ENCODE measurements at regions not wholly inside any gene's neighbourhood (a gene's known extent, or its start where the extent isn't known, plus 50 kb on each side); places are given as distances from the start of the nearest gene placed in this dataset.

- no CpG with 5 or more reads among the region's 5 CpGs for WGBS, 2 experiments (ENCODE audit: extremely low coverage in 2 of 2, insufficient read length in 1 of 2)
- in situ Hi-C loops (cut with MboI; ENCODE audit: low sequenced_read_pairs), result no loop called here
- H3K4ac ChIP-seq (ENCODE audit: low read depth, low read length), result no peak overlapping the region
- H3K4me2 ChIP-seq (ENCODE audit: low read depth, low read length), result no peak overlapping the region
- no peak overlapping the region for H3K14ac ChIP-seq (replicated peaks; ENCODE audit: low read depth, low read length)
- H3K79me1 ChIP-seq (ENCODE audit: low read depth in 1 of 2, low read length in 2 of 2), result no peaks in the 10 kb centered on the region
- H4K20me1 ChIP-seq (ENCODE audit: insufficient read depth, low read length), result no peaks in the 10 kb centered on the region
- no peak overlapping the region for H2AK5ac ChIP-seq (ENCODE audit: low read depth, low read length)
- no peak overlapping the region for H2AK9ac ChIP-seq (replicated peaks; ENCODE audit: low read depth, low read length, poor library complexity)
- H2BK120ac ChIP-seq (ENCODE audit: low read depth, low read length), result no peak overlapping the region
- DNase-seq, result no peak
- intact Hi-C loops (cut with micrococcal nuclease), result no loop called here
- no peak overlapping the region for H2BK20ac ChIP-seq (ENCODE audit: low read depth, low read length)
- dilution Hi-C loops (cut with HindIII; ENCODE audit: low sequenced_read_pairs, unreplicated experiment), result no loop called here
- TF ChIP-seq USF2 (IDR thresholded peaks at IDR 0.05; ENCODE audit: low read depth, low read length) (no peak), MXI1 (IDR thresholded peaks at IDR 0.05; ENCODE audit: borderline replicate concordance, low read depth, low read length) (no peak), CEBPB (IDR thresholded peaks at IDR 0.05; ENCODE audit: low read depth, low read length) (no peak), FOS (IDR thresholded peaks at IDR 0.05; ENCODE audit: low read depth, low read length) (no peak), SMC3 (IDR thresholded peaks at IDR 0.05; ENCODE audit: low read depth, low read length) (no peak), RAD21 (IDR thresholded peaks at IDR 0.05; ENCODE audit: low read length) (no peak), CTCF (conservative IDR thresholded peaks at IDR 0.05; ENCODE audit: low read depth, low read length) (no peak), POLR2A (IDR thresholded peaks at IDR 0.05; ENCODE audit: low read depth, low read length) (no peak), NFE2L2 (IDR thresholded peaks at IDR 0.05; ENCODE audit: low read depth, low read length) (no peak)
- ATAC-seq (ENCODE audit: low read depth), result no peak
- no peak overlapping the region for H2BK5ac ChIP-seq (ENCODE audit: low read depth, low read length, poor library complexity, severe bottlenecking)
- H3K4me1 ChIP-seq (ENCODE audit: control insufficient read depth, insufficient read depth, low read length), result no peaks in the 10 kb centered on the region
- BruUV-seq (replicated peaks), result no TSS peak
- H3K9ac ChIP-seq (ENCODE audit: low read depth, low read length), result no peak overlapping the region
- H3K27me3 ChIP-seq (ENCODE audit: control insufficient read depth, insufficient read depth, low read length), result no peaks in the 10 kb centered on the region
- H2AFZ ChIP-seq (replicated peaks; ENCODE audit: low read length, poor library complexity), result no peak overlapping the region
- H3K18ac ChIP-seq (ENCODE audit: low read depth, low read length), result no peak overlapping the region
- H3K23ac ChIP-seq (ENCODE audit: low read depth, low read length), result no peak overlapping the region
- H3K56ac ChIP-seq (ENCODE audit: extremely low read depth, insufficient read depth, low read length), result no peak overlapping the region
- no peak overlapping the region for H4K8ac ChIP-seq (ENCODE audit: low read depth in 2 of 2, low read length in 2 of 2)
- H3K27ac ChIP-seq (ENCODE audit: insufficient read depth, low read length), result no peak overlapping the region
- no peak overlapping the region for H4K5ac ChIP-seq (ENCODE audit: low read depth, low read length)
- no peaks in the 10 kb centered on the region for H3K9me1 ChIP-seq (ENCODE audit: insufficient read depth, low read length)
- H3K4me3 ChIP-seq (ENCODE audit: insufficient read depth, low read depth, low read length), result no peak overlapping the region
- no peaks in the 10 kb centered on the region for H3K9me3 ChIP-seq (ENCODE audit: control insufficient read depth, insufficient read depth, low read length)
- no peak overlapping the region for H2BK15ac ChIP-seq (ENCODE audit: low read depth, low read length)
- H4K91ac ChIP-seq (ENCODE audit: insufficient read depth, low read depth, low read length), result no peak overlapping the region
- CTCF ChIA-PET, result no interaction called here
- H3K36me3 ChIP-seq (ENCODE audit: control insufficient read depth, insufficient read depth, low read length), result no peaks in the 10 kb centered on the region
- POLR2A ChIA-PET (ENCODE audit: unreplicated experiment), result no interaction called here
Measured at GRCh38 chr1:190975827-190976226, 498.2 kb upstream of the BRINP3 start.

Data from IMR-90 (cell line).